Omental fat pad (tissue), 3 donors: ENCODE measurements at regions not wholly inside any gene's neighbourhood (a gene's known extent, or its start where the extent isn't known, plus 50 kb on each side); places are given as distances from the start of the nearest gene placed in this dataset.

Experiments
- ATAC-seq: fragments of 150-250 bp; one replicate; pipeline ENCODE4 v1.9.1; 2016; ENCODE audit warnings: mild to moderate bottlenecking, moderate library complexity; ENCODE audit not compliant: low FRiP score
- DNase-seq: peaks from one replicate; pipeline ENCODE4 v3.0.0-alpha.2; 2019; ENCODE audit warnings: low spot score
- CTCF ChIP-seq, 3 donors: fragments of 450-650 bp; IDR thresholded peaks; one replicate each; pipeline ENCODE4 v1.5.1; 2016 to 2017; ENCODE audit warnings: antibody characterized with exemption in 3 of 3, mild to moderate bottlenecking in 3 of 3, moderate library complexity in 2 of 3

- TF ChIP-seq CTCF (IDR thresholded peaks at IDR 0.05): no peak
- DNase-seq (no peak), ATAC-seq (no peak)
These were observed 182.0 kb upstream of the HEY2 start for GRCh38 chr6:125567407-125567806.

GRCh38 chr6:125568609-125569008 is 180.8 kb upstream of the HEY2 start:
- no peak for DNase-seq
- TF ChIP-seq CTCF (IDR thresholded peaks at IDR 0.05): no peak
- no peak for ATAC-seq

- ATAC-seq: no peak
- no peak for DNase-seq
These were observed 178.9 kb upstream of the HEY2 start for GRCh38 chr6:125570526-125570925.

GRCh38 chr6:125571207-125571755 is 178.2 kb upstream of the HEY2 start:
- ATAC-seq: no peak
- no peak for TF ChIP-seq CTCF (IDR thresholded peaks at IDR 0.05)

More at GRCh38 chr6:125570526-125570925, 178.9 kb upstream of the HEY2 start:
- no peak for TF ChIP-seq CTCF (IDR thresholded peaks at IDR 0.05)

GRCh38 chr6:125574604-125575003 is 174.8 kb upstream of the HEY2 start:
- TF ChIP-seq CTCF (IDR thresholded peaks at IDR 0.05): no peak
- DNase-seq: no peak
- no peak for ATAC-seq

More at GRCh38 chr6:125571207-125571755, 178.2 kb upstream of the HEY2 start:
- DNase-seq: no peak

- no peak for ATAC-seq
- no peak for TF ChIP-seq CTCF (IDR thresholded peaks at IDR 0.05)
- no peak for DNase-seq
These were observed 172.2 kb upstream of the HEY2 start for GRCh38 chr6:125577124-125577662.

GRCh38 chr6:125584468-125584939 is 164.9 kb upstream of the HEY2 start:
- DNase-seq (no peak), ATAC-seq (no peak)
- TF ChIP-seq CTCF (IDR thresholded peaks at IDR 0.05): no peak
